ENCODE measurements at regions not wholly inside any gene's neighbourhood (a gene's known extent, or its start where the extent isn't known, plus 50 kb on each side); places are given as distances from the start of the nearest gene placed in this dataset.
A peak's percentile ranks its signal among the peaks of the same experiment; 100 is the strongest.

DNA sequence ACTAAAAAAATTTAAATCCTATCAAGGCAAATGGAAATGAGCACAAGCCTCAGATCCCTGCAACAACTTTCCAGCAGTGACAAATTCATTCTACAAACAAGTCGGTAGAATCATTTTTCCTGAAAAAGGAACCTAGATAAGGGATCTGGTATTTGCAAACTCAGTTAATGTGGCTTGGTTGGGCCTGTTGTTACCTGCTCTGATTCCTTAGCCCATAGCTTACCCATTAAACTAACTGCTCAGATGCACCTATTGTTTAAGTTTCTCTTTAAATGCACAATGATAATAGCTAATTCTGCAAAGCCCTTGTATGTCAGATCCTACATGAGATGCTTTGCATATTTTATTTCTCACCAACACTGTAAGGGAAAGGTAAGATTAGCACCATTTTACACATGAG lies 377.4 kb upstream of the RGMA start:
- Histone ChIP-seq H3K9me3 (ENCODE audit: control insufficient read depth in 2 of 2, insufficient read depth in 1 of 2, low read depth in 1 of 2, low read length in 1 of 2) (no peaks in the 10 kb centered on the region), H3K27ac (ENCODE audit: low read depth in 2 of 2, low read length in 1 of 2) (no peak overlapping the region), H3K4me1 (ENCODE audit: control insufficient read depth in 2 of 2, insufficient read depth in 2 of 2, low read length in 1 of 2) (peaks cover 2 to 4% of the 10 kb centered on the region in 2 donors), H3K27me3 (ENCODE audit: control insufficient read depth in 1 of 2, insufficient read depth in 2 of 2, low read length in 2 of 2) (no peaks in the 10 kb centered on the region), H3K36me3 (ENCODE audit: control insufficient read depth in 2 of 2, insufficient read depth in 2 of 2, low read length in 1 of 2) (no peaks in the 10 kb centered on the region), H3K4me3 (ENCODE audit: low read depth in 1 of 2, low read length in 2 of 2) (no peak overlapping the region)
- WGBS, 2 donors: 46 to 59% methylated on average over 1 of the region's 1 CpG

DNA sequence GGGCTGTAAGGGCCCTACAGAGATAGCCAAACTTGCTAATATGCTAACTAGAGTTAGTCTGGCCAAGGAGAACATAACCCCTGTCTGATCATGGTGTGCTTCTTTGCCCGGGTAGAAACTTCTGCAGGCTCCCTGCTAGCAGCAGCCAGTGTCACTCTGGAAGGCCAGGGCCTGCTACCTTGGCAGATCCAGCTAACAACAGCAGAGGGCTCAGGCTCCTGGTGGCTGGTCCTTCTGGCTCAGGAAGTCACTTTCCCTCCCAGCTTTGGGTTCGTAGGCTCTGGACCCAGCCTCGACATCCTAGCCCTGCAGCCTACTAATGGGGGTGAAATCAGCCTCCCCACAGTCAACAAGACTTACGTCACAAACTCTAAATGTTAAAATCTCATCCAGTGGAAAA lies 373.7 kb upstream of the RGMA start:
- Histone ChIP-seq H3K36me3 (ENCODE audit: control insufficient read depth in 2 of 2, insufficient read depth in 2 of 2, low read length in 1 of 2) (no peaks in the 10 kb centered on the region), H3K4me1 (ENCODE audit: control insufficient read depth in 2 of 2, insufficient read depth in 2 of 2, low read length in 1 of 2) (peaks cover 2 to 4% of the 10 kb centered on the region in 2 donors), H3K4me3 (ENCODE audit: low read depth in 1 of 2, low read length in 2 of 2) (no peak overlapping the region), H3K9me3 (ENCODE audit: control insufficient read depth in 2 of 2, insufficient read depth in 1 of 2, low read depth in 1 of 2, low read length in 1 of 2) (no peaks in the 10 kb centered on the region), H3K27me3 (ENCODE audit: control insufficient read depth in 1 of 2, insufficient read depth in 2 of 2, low read length in 2 of 2) (no peaks in the 10 kb centered on the region), H3K27ac (ENCODE audit: low read depth in 2 of 2, low read length in 1 of 2) (no peak overlapping the region)
- 84 to 87% methylated on average over 4 of the region's 4 CpGs for WGBS, 2 donors

DNA sequence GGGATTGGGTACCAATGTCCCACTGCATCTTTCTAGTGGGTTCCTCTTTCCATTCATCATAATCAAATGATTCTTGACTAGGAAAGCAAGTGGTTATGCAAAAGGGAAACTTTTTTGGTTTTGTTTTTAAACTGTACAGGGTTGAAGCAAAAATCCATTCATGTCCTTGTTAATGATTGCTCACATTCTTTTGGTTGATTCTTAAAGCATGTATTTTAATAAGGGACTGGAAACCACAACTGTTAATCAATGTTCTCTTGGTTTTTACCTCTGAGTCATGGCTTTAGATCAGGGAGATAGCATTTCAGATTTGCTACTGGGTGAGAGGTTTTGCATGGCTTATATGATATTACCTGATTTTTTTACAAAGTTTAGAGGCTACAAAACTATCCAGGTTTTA lies 371.7 kb upstream of the RGMA start:
- Histone ChIP-seq H3K27me3 (ENCODE audit: control insufficient read depth in 1 of 2, insufficient read depth in 2 of 2, low read length in 2 of 2) (no peaks in the 10 kb centered on the region), H3K36me3 (ENCODE audit: control insufficient read depth in 2 of 2, insufficient read depth in 2 of 2, low read length in 1 of 2) (no peaks in the 10 kb centered on the region), H3K4me3 (ENCODE audit: low read depth in 1 of 2, low read length in 2 of 2) (no peak overlapping the region), H3K27ac (ENCODE audit: low read depth in 2 of 2, low read length in 1 of 2) (no peak overlapping the region), H3K4me1 (ENCODE audit: control insufficient read depth in 2 of 2, insufficient read depth in 2 of 2, low read length in 1 of 2) (peaks cover 1 to 2% of the 10 kb centered on the region in 2 donors), H3K9me3 (ENCODE audit: control insufficient read depth in 2 of 2, insufficient read depth in 1 of 2, low read depth in 1 of 2, low read length in 1 of 2) (no peaks in the 10 kb centered on the region)

DNA sequence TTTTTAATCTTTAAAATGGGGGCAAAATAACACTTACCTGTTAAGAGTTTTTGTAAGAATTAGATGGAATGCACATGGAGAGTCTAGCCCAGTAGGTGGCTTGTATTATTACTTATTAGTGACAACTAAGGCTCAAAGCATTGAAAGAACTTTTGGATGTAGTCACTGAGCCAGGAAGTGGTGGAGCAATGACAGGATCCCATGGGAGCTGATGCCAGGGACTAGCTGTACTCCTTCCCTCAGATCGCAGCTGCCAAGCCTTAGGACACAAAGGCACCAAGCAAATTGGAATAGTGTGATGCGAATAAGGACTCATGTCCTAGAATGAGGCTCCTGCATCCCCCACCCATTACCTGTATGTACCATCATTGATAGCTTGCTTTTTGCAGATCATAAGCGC lies 370.4 kb upstream of the RGMA start:
- no peaks in the 10 kb centered on the region for H3K36me3 ChIP-seq (ENCODE audit: control insufficient read depth in 2 of 2, insufficient read depth in 2 of 2, low read length in 1 of 2)
- no peaks in the 10 kb centered on the region for H3K27me3 ChIP-seq (ENCODE audit: control insufficient read depth in 1 of 2, insufficient read depth in 2 of 2, low read length in 2 of 2)
- H3K4me1 ChIP-seq (ENCODE audit: control insufficient read depth in 2 of 2, insufficient read depth in 2 of 2, low read length in 1 of 2): no peaks in the 10 kb centered on the region
- no peak overlapping the region for H3K27ac ChIP-seq (ENCODE audit: low read depth in 2 of 2, low read length in 1 of 2)
- H3K9me3 ChIP-seq (ENCODE audit: control insufficient read depth in 2 of 2, insufficient read depth in 1 of 2, low read depth in 1 of 2, low read length in 1 of 2): no peaks in the 10 kb centered on the region
- 98 to 99% methylated on average over 3 of the region's 3 CpGs for WGBS, 2 donors
- no peak overlapping the region for H3K4me3 ChIP-seq (ENCODE audit: low read depth in 1 of 2, low read length in 2 of 2)

DNA sequence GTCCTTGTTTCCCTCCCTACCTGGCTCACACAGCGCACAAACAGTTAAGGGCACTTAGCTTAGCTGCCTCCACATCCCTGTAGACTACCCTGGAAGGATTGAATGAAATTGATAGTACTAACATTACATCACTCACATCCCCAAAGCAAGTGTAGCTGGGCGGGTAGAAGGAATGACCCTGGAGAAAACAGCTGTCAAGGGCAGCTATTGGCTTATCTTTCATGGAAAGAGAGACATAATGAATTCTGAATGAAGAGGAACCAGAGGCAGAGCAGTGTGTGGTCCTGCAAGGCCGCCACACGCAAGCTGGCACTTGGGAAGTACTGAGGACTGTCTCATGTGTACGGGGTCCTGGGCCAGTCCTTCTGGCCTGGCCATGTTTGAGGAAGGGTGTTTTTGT lies 369.6 kb upstream of the RGMA start:
- H3K4me3 ChIP-seq (ENCODE audit: low read depth in 1 of 2, low read length in 2 of 2): no peak overlapping the region
- no peak overlapping the region for H3K27ac ChIP-seq (ENCODE audit: low read depth in 2 of 2, low read length in 1 of 2)
- no peaks in the 10 kb centered on the region for H3K9me3 ChIP-seq (ENCODE audit: control insufficient read depth in 2 of 2, insufficient read depth in 1 of 2, low read depth in 1 of 2, low read length in 1 of 2)
- H3K27me3 ChIP-seq (ENCODE audit: control insufficient read depth in 1 of 2, insufficient read depth in 2 of 2, low read length in 2 of 2): no peaks in the 10 kb centered on the region
- WGBS, 2 donors: 73 to 83% methylated on average over 5 of the region's 5 CpGs
- H3K4me1 ChIP-seq (ENCODE audit: control insufficient read depth in 2 of 2, insufficient read depth in 2 of 2, low read length in 1 of 2): no peaks in the 10 kb centered on the region
- H3K36me3 ChIP-seq (ENCODE audit: control insufficient read depth in 2 of 2, insufficient read depth in 2 of 2, low read length in 1 of 2): no peaks in the 10 kb centered on the region

DNA sequence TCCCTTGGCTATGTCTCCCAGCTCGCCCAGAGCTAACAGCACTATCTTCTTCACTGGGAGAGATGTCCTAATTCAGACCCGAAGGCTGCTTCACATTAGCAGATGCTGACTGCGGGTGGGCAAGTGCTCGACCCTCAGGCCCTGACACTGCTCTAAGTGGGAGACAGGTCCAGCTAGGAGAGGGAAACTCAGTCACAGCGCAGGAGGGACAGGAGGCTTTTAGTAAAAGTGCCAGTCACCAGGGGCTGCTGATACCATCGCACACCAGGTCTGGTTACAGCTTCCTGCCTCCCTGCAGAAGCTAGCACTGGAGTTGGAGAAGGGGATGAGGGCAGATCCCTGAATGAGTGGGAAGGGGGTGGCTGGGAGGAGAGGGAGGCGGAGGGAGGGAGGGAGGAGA lies 365.8 kb upstream of the RGMA start:
- no peaks in the 10 kb centered on the region for H3K27me3 ChIP-seq (ENCODE audit: control insufficient read depth in 1 of 2, insufficient read depth in 2 of 2, low read length in 2 of 2)
- H3K27ac ChIP-seq (ENCODE audit: low read depth in 2 of 2, low read length in 1 of 2): no peak overlapping the region
- H3K4me1 ChIP-seq (ENCODE audit: control insufficient read depth in 2 of 2, insufficient read depth in 2 of 2, low read length in 1 of 2): no peaks in the 10 kb centered on the region
- no peak overlapping the region for H3K4me3 ChIP-seq (ENCODE audit: low read depth in 1 of 2, low read length in 2 of 2)
- H3K36me3 ChIP-seq (ENCODE audit: control insufficient read depth in 2 of 2, insufficient read depth in 2 of 2, low read length in 1 of 2): no peaks in the 10 kb centered on the region
- no peaks in the 10 kb centered on the region for H3K9me3 ChIP-seq (ENCODE audit: control insufficient read depth in 2 of 2, insufficient read depth in 1 of 2, low read depth in 1 of 2, low read length in 1 of 2)
- 57 to 65% methylated on average over 7 of the region's 7 CpGs for WGBS, 2 donors

DNA sequence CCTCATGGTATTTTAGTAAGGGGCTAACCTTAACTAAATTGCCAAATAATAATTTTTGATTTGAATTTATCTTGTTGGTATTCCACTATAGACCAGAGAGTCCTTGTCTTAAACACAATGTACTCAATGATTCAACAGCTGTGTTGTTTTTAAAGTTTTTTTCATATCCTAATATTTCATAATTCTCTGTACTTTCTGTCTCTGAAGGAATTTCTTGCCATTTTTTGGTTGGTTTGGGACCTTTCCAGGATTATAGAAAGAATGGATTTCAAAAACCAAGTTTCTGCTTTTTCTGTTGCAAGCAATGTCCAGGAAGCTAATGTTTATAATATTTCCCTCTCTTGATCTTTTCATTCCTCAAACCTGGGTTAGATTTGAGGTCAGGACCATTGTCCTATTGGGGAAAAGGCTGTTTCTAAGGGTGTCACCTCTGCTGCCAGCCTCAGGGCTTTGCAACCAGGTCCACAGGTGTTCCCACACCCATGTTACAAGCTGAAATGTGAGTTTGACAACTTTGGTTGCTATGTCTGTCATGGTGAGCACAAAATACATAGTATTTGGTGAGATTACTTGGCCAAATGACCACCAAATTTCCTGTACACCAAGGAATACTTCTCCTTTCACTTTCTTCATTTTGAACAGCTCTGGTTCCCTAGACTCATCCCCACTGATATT lies 363.7 kb upstream of the RGMA start:
- no peaks in the 10 kb centered on the region for H3K27me3 ChIP-seq (ENCODE audit: control insufficient read depth in 1 of 2, insufficient read depth in 2 of 2, low read length in 2 of 2)
- H3K4me1 ChIP-seq (ENCODE audit: control insufficient read depth in 2 of 2, insufficient read depth in 2 of 2, low read length in 1 of 2): no peaks in the 10 kb centered on the region
- H3K9me3 ChIP-seq (ENCODE audit: control insufficient read depth in 2 of 2, insufficient read depth in 1 of 2, low read depth in 1 of 2, low read length in 1 of 2): no peaks in the 10 kb centered on the region
- H3K27ac ChIP-seq (ENCODE audit: low read depth in 2 of 2, low read length in 1 of 2): peak overlapping the region; percentile 16 to 60
- no peak overlapping the region for H3K4me3 ChIP-seq (ENCODE audit: low read depth in 1 of 2, low read length in 2 of 2)
- H3K36me3 ChIP-seq (ENCODE audit: control insufficient read depth in 2 of 2, insufficient read depth in 2 of 2, low read length in 1 of 2): no peaks in the 10 kb centered on the region

DNA sequence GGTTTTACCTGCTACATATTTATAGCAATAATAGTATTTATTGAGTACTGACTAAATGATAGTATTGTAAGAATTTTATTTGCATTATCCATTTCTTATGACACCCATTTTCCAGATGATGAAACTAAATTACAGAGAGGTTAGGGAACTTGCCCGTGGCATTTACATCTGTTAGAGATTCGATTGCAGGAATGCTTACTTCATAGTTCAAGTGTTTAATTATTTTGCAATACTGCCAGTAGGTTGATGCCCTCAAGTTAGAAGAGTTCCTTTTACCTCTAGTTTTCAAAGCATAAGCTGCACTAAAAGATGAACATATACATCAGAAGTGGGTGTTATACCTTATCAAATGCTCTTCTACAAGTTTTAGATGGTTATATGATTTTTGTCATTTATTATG lies 362.8 kb upstream of the RGMA start:
- Histone ChIP-seq H3K27me3 (ENCODE audit: control insufficient read depth in 1 of 2, insufficient read depth in 2 of 2, low read length in 2 of 2) (no peaks in the 10 kb centered on the region), H3K36me3 (ENCODE audit: control insufficient read depth in 2 of 2, insufficient read depth in 2 of 2, low read length in 1 of 2) (no peaks in the 10 kb centered on the region), H3K9me3 (ENCODE audit: control insufficient read depth in 2 of 2, insufficient read depth in 1 of 2, low read depth in 1 of 2, low read length in 1 of 2) (no peaks in the 10 kb centered on the region), H3K4me1 (ENCODE audit: control insufficient read depth in 2 of 2, insufficient read depth in 2 of 2, low read length in 1 of 2) (no peaks in the 10 kb centered on the region), H3K4me3 (ENCODE audit: low read depth in 1 of 2, low read length in 2 of 2) (no peak overlapping the region), H3K27ac (ENCODE audit: low read depth in 2 of 2, low read length in 1 of 2) (no peak overlapping the region)
- 39 to 45% methylated on average over 2 of the region's 2 CpGs for WGBS, 2 donors

DNA sequence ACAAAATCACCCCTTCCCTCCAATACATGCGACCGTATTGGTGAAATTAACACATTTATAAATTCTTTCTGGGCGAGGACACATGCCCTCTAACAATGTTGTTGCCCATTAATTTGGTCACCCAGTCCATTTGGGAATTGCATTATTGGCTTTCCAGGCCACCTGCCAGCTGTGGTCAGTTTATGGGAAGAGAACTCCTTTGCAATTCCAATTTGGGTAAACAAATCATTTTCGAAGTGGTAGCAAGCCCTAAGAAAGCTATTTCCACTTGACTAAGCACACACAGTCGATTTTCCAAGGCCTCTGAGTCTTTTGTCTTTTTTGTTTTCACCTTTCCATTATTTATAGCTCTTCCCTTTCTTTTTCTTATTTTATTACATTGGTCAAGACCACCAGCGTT lies 362.3 kb upstream of the RGMA start:
- no peak overlapping the region for H3K27ac ChIP-seq (ENCODE audit: low read depth in 2 of 2, low read length in 1 of 2)
- 73% methylated on average over 6 of the region's 6 CpGs for WGBS, 2 donors

DNA sequence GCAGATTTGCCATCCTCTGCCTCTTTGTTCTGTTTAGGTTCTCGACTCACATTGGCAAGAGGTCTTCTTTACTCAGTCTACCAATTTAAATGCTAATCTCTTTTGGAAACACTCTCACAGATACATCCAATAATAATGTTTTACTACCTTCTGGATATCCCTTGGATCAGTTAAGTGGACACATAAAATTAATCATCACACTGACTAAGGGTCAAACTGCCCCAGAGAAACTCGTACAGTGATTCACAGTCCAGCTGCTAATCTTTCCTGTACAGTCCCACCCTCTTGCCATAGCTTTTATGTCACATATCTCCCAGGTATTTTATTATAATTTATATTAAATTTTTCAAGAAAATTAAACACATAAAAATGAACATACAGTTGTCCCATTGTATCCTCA lies 360.8 kb upstream of the RGMA start:
- Histone ChIP-seq H3K4me1 (ENCODE audit: control insufficient read depth in 2 of 2, insufficient read depth in 2 of 2, low read length in 1 of 2) (no peaks in the 10 kb centered on the region), H3K27me3 (ENCODE audit: control insufficient read depth in 1 of 2, insufficient read depth in 2 of 2, low read length in 2 of 2) (no peaks in the 10 kb centered on the region), H3K9me3 (ENCODE audit: control insufficient read depth in 2 of 2, insufficient read depth in 1 of 2, low read depth in 1 of 2, low read length in 1 of 2) (no peaks in the 10 kb centered on the region), H3K4me3 (ENCODE audit: low read depth in 1 of 2, low read length in 2 of 2) (no peak overlapping the region), H3K27ac (ENCODE audit: low read depth in 2 of 2, low read length in 1 of 2) (no peak overlapping the region), H3K36me3 (ENCODE audit: control insufficient read depth in 2 of 2, insufficient read depth in 2 of 2, low read length in 1 of 2) (no peaks in the 10 kb centered on the region)
- 56 to 59% methylated on average over 2 of the region's 2 CpGs for WGBS, 2 donors

More for the DNA sequence above, 362.3 kb upstream of the RGMA start:
- Histone ChIP-seq H3K4me3 (ENCODE audit: low read depth in 1 of 2, low read length in 2 of 2) (no peak overlapping the region), H3K27me3 (ENCODE audit: control insufficient read depth in 1 of 2, insufficient read depth in 2 of 2, low read length in 2 of 2) (no peaks in the 10 kb centered on the region), H3K36me3 (ENCODE audit: control insufficient read depth in 2 of 2, insufficient read depth in 2 of 2, low read length in 1 of 2) (no peaks in the 10 kb centered on the region), H3K4me1 (ENCODE audit: control insufficient read depth in 2 of 2, insufficient read depth in 2 of 2, low read length in 1 of 2) (no peaks in the 10 kb centered on the region), H3K9me3 (ENCODE audit: control insufficient read depth in 2 of 2, insufficient read depth in 1 of 2, low read depth in 1 of 2, low read length in 1 of 2) (no peaks in the 10 kb centered on the region)

All from esophagus (tissue), 2 donors.